ENCODE measurements at regions not wholly inside any gene's neighbourhood (a gene's known extent, or its start where the extent isn't known, plus 50 kb on each side); places are given as distances from the start of the nearest gene placed in this dataset.
"Not testable (repeated sequence)": the region's sequence is repeated elsewhere in the genome, so short reads cannot be mapped to it uniquely, and the experiment has no call there.

DNA sequence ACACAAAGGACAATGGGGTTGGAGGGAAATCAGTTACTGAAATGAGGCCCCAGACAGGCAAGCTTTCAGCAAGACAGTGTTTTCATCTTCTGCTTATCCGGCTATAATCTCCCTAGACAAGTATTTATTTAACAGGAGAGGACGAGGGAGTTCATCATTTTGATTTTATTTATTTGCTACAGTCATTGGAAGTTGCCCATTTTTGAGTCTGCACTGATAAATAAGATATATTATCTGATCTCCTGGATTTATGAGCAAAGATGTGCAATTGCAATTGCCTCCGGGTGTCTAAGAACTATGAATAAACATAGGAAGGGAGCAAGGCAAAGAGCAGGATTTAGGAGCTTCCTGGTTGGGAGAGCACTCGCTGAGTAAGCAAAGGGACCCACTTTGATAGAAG, 263.2 kb upstream of the EDA2R start:
- no peak for DNase-seq

DNA sequence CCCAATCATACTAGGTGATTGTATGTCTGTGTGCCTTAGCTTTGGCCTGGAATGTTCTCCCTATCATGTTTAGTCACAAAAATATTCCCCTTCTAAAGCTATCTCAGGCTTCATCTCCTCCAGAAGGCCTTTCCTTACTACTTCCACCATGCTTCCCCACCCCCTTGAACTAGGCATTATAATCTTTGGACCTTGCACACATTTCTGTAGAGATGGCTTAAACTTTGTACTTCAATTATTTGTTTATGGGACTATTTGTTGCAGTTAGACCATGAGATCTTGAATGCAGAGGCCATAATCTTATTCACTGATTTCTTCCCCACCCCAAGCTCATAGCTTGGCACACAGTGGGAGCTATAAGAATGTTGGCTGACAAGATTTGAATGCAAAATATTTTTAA, 262.0 kb upstream of the EDA2R start:
- no peak for DNase-seq

DNA sequence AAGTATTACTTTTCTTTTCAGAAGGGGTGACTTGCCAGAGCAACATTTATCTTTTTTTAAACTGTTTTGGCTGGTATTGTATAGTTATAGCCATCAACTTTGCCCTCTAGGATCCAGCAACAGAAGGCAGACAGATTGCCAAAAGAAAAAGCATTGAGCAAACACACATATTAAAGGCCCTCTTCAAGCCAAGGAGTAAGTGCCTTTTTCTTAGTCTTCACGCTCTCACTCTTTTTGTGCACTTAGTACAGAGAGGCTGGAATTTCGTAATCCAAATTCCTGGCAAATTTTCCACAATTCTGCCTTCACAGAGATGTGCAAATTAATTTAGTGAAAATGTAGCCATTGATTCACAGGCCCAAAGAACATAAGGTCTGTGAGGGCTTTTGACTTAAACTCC, 253.1 kb upstream of the EDA2R start:
- DNase-seq: no peak

DNA sequence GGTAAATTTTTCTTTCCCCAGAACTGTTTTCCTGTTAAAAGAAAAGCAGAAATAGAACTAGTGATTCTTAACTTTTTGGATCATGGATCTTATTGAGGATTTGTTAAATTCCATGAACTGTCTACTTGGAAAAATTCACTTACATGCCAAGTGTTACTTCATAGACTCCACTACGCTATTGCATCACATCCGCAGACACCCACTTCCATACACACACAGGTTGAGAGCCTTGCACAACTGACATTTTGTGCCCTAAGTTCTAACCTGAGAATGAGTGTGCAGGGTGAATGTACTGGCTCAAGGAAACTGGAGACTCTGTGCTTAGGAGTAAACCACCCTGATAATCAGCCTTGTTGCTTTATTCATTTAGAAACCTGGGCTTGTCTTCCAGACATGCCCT, 250.5 kb upstream of the EDA2R start:
- DNase-seq: no peak

DNA sequence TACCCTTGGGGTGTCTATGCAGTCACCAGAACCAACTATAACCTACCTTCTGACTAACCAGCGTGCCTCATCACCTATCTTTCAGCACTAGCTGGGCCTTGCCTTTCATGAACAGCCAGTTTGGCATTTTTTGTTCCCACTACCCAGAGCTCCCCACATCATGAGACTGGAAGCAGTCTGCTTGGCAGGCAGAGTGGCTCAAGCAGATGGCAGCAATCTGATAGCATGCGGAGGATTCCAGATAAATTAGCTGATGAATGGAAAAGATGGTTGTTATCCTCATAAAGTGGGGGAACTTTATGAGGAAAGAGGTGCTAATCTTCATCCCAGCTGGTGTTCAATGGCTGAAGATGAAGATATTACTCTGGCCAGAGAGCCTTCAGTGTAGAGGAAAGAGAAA, 243.2 kb upstream of the EDA2R start:
- DNase-seq: no peak

DNA sequence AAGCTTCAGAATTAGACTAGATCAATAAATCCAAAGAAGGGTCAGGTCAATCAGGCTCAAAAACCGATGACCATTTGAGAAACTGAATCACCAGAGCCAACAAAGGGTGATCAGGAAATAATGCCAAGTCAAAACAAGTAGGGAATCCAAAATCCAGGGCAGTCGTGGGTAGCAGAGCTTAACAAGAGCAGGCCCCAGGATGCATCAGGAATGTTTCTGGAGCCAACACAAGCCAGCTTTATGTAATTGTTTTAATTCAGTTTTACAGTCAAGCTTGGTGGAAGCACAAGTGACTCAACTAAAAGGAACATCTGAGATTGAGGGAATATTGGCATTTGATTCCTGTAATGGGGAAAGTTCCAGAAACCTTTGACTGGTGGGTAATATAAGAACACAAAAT, 237.9 kb upstream of the EDA2R start:
- DNase-seq: no peak

DNA sequence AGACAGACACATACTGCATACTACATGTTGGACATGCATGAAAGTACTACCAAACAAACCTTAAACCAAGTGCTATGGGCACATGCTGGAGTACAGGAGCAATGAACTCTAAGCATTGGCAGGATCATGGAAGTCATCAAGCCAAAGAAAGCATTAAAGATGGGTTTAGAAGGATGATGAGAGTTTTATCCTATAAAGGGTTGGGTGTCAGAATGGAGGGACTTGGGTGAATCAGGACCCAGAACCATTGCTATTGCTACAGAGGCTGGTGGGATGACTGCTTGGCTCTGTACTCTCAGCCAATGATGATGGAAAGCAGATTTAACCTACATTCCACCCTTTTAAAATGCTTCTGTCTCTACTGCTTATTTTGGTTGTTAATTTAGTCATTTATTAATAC, 233.9 kb upstream of the EDA2R start:
- no peak for DNase-seq

DNA sequence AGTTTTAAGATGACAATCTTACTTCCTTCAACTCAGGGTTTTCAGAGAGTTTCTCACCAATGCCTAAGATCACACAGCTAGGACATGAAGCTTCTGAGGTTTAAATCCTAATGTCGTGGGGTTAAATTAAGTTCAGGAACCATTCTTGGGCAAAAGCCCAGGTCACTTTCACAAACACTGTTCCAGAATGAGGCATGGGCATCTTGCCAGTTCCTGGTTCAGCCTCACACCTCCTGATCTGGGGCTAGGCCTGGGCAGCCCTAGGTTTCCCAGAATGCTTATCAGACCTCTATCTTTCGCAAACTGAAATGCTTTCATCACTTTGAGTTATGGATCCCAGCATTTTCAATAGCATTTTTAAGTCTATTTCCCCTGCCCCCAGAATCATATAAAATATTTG, 224.8 kb upstream of the EDA2R start:
- no peak for DNase-seq

DNA sequence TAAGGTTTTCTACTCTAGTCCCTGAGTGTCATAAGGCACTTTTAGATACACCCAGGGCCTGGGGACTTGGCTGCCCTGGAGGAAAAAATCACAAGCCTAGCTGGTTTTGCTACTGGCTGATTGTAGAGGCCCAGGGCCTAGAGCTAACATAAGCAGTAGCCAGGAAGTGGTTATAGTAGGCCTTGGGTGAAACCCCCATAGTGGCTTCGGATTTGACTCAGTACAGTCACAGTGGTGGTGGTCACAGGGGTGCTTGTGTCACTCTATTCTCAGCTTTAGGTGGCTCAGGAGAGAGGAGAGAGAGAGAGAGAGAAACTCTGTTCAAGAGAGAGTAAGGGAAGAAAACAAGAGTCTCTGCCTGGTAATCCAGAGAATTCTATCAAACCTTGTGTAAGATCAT, 194.5 kb upstream of the EDA2R start:
- DNase-seq: no peak

DNA sequence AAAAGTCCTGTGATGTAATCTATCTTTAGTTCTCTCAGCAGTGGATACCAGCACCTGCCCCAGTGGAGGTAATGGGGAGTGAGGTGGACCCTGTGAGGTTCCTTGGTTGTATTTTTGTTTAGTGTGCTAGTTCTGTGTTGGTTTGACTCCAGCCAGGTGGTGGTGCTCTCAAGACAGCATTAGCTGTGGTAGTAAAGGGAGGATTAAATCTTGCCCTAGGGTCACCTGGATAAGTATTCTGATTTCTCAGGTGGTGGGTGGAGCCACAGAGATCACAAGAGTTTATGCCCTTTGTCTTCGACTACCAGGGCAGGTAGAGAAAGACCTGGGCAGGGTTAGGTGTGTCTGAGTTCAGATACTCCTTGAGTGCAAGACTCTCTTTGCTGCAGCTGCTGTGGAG, 176.3 kb upstream of the EDA2R start:
- DNase-seq: no peak

DNA sequence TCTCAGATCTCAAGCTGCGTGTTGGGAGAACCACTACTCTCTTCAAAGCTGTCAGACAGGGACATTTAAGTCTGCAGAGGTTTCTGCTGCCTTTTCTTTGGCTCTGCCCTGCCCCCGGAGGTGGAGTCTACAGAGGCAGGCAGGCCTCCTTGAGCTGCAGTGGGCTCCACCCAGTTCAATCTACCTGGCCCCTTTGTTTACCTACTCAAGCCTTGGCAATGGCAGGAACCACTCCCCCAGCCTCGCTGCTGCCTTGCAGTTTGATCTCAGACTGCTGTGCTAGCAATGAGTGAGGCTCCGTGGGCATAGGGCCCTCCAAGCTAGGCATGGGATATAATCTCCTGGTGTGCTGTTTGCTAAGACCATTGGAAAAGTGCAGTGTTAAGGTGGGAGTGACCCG, 155.6 kb upstream of the EDA2R start:
- not testable (repeated sequence) for DNase-seq

DNA sequence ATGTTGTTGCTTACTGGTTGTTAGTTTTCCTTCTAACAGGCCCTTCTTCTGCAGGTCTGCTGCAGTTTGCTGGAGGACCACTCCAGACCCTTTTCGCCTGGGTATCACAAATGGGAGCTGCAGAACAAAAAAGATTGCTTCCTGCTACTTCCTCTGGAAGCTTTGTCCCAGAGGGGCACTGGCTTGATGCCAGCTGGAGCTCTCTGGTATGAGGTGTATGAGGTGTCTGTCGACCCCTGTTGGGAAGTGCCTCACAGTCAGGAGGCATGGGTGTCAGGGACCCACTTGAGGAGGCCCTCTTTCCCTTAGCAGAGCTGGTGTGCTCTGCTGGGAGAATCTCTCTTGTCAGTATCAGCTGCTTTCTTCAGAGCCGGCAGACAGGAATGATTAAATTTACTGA, 127.4 kb upstream of the EDA2R start:
- no peak for DNase-seq

DNA sequence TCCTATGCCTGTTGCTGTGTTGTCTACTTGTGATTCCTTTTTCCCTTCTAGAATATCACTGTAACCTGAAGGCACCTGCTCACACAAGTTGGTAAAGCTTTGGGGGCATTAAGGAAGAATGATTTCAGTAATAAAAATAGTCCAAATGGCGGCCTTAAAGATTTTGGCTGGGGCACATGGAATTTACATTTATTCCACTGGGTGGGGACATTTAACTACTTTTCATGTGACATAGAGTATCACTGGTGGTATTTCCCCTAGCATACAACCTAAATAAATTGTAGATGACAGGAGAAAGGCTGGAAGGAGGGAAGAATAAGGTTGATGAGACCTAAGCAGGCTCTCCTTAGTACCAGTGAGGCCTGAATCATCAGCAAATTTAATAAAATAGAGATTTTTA, 121.8 kb upstream of the EDA2R start:
- no peak for DNase-seq

DNA sequence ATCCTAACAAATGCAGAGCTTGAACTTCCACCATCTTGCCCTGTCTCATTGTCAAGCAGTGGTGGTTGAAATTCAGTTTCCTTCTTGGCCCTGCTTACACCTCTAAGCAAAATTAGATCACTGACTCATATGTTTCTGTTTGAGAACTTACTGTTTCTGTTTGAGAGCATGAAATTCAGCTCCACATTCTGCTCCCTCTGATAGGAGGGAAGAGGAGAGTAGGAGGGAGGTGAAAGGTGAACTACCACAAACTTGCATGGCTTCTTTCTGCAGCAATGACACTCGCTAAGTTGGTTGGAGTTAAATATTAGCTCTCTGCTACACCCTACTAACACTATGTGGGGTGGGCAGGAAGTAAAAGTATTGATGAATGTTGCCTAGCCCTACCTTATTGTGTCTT, 117.8 kb upstream of the EDA2R start:
- DNase-seq: no peak

DNA sequence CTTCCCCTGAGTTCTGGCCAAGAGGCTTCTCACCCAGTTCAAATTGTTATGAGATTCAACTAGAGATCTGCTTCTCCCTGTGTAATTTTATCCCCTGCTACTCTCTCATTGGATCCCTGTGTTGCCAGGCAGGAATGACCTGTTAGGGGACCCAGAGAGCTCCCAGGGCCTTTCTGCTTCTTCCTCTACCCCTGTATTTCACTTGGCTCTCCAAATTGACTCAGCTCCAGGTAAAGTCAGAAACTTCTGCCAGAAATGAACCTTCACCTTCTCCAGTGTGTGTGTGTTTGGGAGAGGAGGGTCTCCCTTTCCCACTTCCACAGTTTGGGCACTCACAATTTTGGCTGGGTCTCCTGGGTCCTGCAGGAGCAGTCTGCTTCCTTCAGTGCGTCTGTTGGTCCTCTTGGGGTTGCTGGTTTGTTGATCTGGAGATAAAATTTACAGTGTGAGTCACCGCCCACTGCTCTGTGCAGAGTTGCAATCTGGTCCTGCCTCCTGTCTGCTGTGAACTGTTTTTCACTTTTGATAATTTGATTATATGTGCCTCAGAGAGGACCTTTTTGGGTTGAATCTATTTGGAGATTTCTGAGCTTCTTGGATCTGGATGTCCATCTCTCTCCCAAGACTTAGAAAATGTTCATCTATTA, 112.4 kb upstream of the EDA2R start:
- DNase-seq: no peak

DNA sequence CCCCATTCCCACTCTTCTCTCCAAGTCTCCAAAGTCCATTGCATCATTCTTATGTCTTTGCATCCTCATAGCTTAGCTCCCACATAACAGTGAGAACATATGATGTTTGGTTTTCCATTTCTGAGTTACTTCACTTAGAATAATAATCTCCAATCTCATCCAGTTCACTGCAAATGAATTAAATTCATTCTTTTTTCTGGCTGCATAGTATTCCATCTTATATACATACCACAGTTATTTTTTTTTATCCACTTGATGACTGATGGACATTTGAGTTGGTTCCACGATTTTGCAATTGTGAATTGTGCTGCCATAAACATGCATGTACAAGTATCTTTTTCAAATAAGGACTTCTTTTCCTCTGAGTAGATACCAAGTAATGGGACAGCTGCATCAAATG, 105.6 kb upstream of the EDA2R start:
- not testable (repeated sequence) for DNase-seq

DNA sequence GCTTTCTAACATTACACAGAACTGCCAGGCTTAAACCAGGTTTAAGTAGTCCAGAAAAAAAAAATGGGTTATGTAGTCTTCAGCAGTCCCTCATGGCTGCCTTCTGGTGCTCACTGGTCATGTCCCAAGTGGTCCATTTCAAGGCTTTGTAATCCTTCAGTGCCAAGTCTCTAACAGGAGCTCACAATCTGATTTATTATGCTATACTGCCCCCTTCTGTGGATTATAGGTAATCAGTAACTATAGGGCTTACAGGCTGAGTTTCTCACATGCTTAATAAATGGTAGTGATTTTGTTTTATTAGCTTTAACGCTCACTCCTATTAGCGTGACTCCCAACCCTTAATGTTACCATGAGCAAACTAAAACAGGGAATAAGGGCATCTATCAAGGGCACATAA, 92.5 kb upstream of the EDA2R start:
- DNase-seq: no peak

DNA sequence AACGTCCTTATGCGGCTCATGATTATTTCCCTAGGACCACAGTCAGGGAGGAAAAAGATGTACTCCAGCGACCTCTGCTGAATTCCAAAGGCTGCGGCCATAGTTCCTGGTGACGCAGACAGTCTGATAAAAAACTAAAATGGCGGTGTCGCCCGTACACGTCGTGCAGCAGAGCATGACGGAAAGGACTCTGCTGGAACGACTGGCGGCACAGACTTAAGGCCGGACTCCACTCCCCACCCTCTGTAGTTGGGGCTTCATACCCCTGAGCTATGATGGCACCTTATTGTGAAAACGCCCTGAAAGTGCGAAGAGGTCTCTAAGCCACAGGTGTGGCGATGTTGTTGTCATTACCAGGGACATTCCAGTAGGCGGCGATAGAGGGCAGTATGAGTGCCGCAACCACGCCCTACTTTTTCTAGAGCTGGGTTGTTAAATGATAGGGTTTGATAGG, 90.0 kb upstream of the EDA2R start:
- peak; percentile 24 to 37 for DNase-seq

DNA sequence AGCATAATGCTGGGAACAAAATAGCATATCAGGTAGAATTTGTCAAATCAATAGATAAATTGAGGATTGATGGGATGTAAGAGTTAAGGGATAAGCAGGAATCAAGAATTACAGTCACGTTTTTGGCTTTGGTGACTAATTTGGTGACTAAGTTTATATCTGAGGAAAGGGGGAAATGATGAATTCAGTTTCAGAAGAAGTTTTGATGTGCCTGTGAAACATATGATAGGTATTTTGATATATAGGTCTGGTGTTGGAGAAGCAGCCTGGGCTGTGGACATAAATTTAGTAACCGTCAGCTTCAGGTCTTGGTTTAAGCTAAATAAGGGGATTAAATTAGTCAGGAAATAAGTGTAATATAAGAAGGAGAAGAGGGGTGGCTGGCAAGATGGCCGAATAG, 79.0 kb upstream of the EDA2R start:
- DNase-seq: no peak

DNA sequence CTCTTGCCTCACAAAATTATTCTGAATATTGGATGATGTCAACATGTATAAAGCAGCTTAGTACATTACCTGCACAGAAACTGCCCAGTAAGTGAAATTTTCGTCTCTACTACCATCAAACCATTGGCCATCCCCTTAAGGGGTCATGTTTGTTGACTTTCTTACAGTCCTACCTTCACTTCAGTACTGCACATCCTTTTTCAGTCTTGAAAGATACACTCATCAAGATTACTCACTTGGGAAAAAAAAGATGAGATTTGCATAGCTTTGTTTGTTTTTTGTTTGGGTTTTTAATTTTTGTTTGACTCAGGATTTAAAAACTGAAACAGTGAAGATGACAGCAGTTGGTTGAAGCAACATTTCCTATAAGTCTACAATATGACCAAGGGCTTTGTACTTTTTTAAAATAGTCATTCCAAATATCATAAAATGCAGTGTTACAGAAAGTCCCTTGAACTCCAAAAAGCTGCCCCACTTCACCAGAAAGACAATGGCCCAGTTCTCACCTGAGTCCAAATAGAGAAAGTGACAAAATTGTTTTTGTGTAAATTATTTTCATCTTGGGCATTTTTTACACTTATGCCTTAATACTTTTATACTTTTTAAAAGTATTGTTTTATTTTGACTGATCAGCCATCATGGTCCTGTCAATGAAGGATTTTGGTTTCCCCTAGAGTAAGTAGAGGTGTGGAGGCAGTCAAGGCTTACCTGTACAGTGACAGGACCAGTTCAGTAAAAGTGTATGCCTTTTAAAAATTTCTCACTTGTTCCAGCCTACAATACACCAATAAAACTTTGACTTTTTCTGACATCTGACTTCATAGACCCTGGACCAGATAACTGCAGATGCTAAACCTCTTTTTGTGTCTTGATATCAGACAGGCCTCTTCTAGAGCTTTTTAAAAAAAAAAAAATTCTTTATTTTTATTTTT, 59.7 kb upstream of the EDA2R start:
- no peak for DNase-seq

DNA sequence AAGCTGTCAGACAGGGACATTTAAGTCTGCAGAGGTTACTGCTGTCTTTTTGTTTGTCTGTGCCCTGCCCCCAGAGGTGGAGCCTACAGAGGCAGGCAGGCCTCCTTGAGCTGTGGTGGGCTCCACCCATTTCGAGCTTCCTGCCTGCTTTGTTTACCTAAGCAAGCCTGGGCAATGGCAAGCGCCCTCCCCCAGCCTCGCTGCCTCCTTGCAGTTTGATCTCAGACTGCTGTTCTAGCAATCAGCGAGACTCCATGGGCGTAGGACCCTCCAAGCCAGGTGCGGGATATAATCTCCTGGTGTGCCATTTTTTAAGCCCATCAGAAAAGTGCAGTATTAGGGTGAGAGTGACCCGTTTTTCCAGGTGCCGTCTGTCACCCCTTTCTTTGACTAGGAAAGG, 53.6 kb upstream of the EDA2R start:
- DNase-seq: not testable (repeated sequence)

All from stimulated activated CD4-positive, alpha-beta T cell treated with anti-CD3 and anti-CD28 coated beads, Interleukin-4, amount 100 ng/mL, for 4 hours (primary cell).